Stomach (tissue), 8 donors: ENCODE measurements at regions not wholly inside any gene's neighbourhood (a gene's known extent, or its start where the extent isn't known, plus 50 kb on each side); places are given as distances from the start of the nearest gene placed in this dataset.
A peak's percentile ranks its signal among the peaks of the same experiment; 100 is the strongest.

ENCODE experiments used
- DNase-seq, 2 donors: peaks; one replicate each; pipeline versions ENCODE4 v3.0.0 to v3.0.0-alpha.2; 2013 to 2019
- H3K27ac ChIP-seq, 5 donors: fragments of 200-600 bp in 4 of 5; sonication (generic) in 4 of 5; one replicate each; pipeline ENCODE4 v1.5.1; 2013 to 2019; ENCODE audit warnings: mild to moderate bottlenecking in 1 of 5, moderate library complexity in 1 of 5
- H3K27me3 ChIP-seq, 3 donors: fragments of 200-600 bp; sonication (generic); one replicate each; pipeline ENCODE4 v1.5.1; 2017 to 2019; ENCODE audit warnings: mixed run types in 1 of 3
- H3K36me3 ChIP-seq, 4 donors: fragments of 200-600 bp; sonication (generic); 1 replicate in 3 of 4; 2 replicates in 1 of 4; pipeline ENCODE4 v1.5.1; 2016 to 2019
- H3K4me1 ChIP-seq, 4 donors: fragments of 200-600 bp; sonication (generic); one replicate each; pipeline ENCODE4 v1.5.1; 2016 to 2019
- H3K4me3 ChIP-seq, 4 donors: fragments of 200-600 bp; sonication (generic) in 3 of 4; one replicate each; pipeline ENCODE4 v1.5.1; 2016 to 2019; ENCODE audit warnings: mild to moderate bottlenecking in 1 of 4
- H3K9me3 ChIP-seq, 4 donors: fragments of 200-600 bp; sonication (generic); one replicate each; pipeline ENCODE4 v1.5.1; 2016 to 2019
- CTCF ChIP-seq, 7 experiments: fragments of 450-650 bp in 4 of 7; fragments of 200-600 bp in 3 of 7; sonication (generic) in 3 of 7; IDR thresholded peaks; one replicate each; pipeline ENCODE4 v1.5.1; 2016 to 2019; ENCODE audit warnings: antibody characterized with exemption in 7 of 7, control low read depth in 2 of 7, mild to moderate bottlenecking in 1 of 7
- EP300 ChIP-seq: sonication (generic); formaldehyde crosslinking; IDR thresholded peaks from one replicate; pipeline ENCODE4 v1.6.1; 2017; ENCODE audit warnings: antibody characterized with exemption
- POLR2A ChIP-seq, 4 donors: fragments of 450-650 bp; IDR thresholded peaks; one replicate each; pipeline ENCODE4 v1.6.1; 2016; ENCODE audit warnings: antibody characterized with exemption in 4 of 4, control low read depth in 2 of 4, mild to moderate bottlenecking in 1 of 4, moderate library complexity in 1 of 4
- POLR2AphosphoS5 ChIP-seq, 3 donors: sonication (generic); formaldehyde crosslinking; IDR thresholded peaks; one replicate each; pipeline ENCODE4 v1.6.1; 2016; ENCODE audit warnings: antibody characterized with exemption in 3 of 3
- WGBS, 5 donors: extraction: QIAGEN DNeasy Blood & Tissue Kit in 3 of 5; methylation state at CpG; one replicate each; pipeline versions ENCODE4 v1.1.5 to v1.1.7; 2013 to 2018; 5-methylcytosine and 5-hydroxymethylcytosine counted together
- intact Hi-C: fragments of 100-400 bp; cut with DNase I; formaldehyde crosslinking; loops from one replicate; pipeline ENCODE4 v1.15.1; 2023; ENCODE audit warnings: low total_unique reads
- donor health status: healthy with polysubstance abuse.
- donor health status: Bipolar disorder and iron deficiency.
- donor health status: healthy.

- no peak for DNase-seq
- Histone ChIP-seq H3K4me3 (no peak overlapping the region), H3K27me3 (no peaks in the 10 kb centered on the region), H3K36me3 (no peaks in the 10 kb centered on the region), H3K27ac (no peak overlapping the region), H3K9me3 (no peaks in the 10 kb centered on the region), H3K4me1 (no peaks in the 10 kb centered on the region)
- WGBS, 5 donors, result 43 to 80% (median 66%) methylated on average over 2 of the region's 2 CpGs
- TF ChIP-seq EP300 (no peak), POLR2A (IDR thresholded peaks at IDR 0.05) (no peak), POLR2AphosphoS5 (IDR thresholded peaks at IDR 0.05) (no peak), CTCF (IDR thresholded peaks at IDR 0.05) (no peak)
- intact Hi-C loops, result no loop called here
These were observed 453.4 kb downstream of the KCNJ3 start for GRCh38 chr2:155151945-155152344.

- no peak for TF ChIP-seq EP300
- TF ChIP-seq CTCF (IDR thresholded peaks at IDR 0.05), result no peak
- no peak for TF ChIP-seq POLR2AphosphoS5 (IDR thresholded peaks at IDR 0.05)
- TF ChIP-seq POLR2A (IDR thresholded peaks at IDR 0.05), result no peak
- DNase-seq, result no peak
- Histone ChIP-seq H3K4me1 (no peaks in the 10 kb centered on the region), H3K4me3 (no peak overlapping the region), H3K27ac (no peak overlapping the region), H3K27me3 (no peaks in the 10 kb centered on the region), H3K36me3 (no peaks in the 10 kb centered on the region), H3K9me3 (no peaks in the 10 kb centered on the region)
- intact Hi-C loops, result no loop called here
These were observed 453.0 kb downstream of the KCNJ3 start for GRCh38 chr2:155151472-155151871.

GRCh38 chr2:155145758-155146229 lies 447.3 kb downstream of the KCNJ3 start:
- Histone ChIP-seq H3K9me3 (no peaks in the 10 kb centered on the region), H3K27me3 (no peaks in the 10 kb centered on the region), H3K4me3 (no peak overlapping the region), H3K36me3 (no peaks in the 10 kb centered on the region), H3K4me1 (no peaks in the 10 kb centered on the region), H3K27ac (no peak overlapping the region)
- intact Hi-C loops, result no loop called here
- no peak for TF ChIP-seq CTCF (IDR thresholded peaks at IDR 0.05)
- no peak for TF ChIP-seq POLR2AphosphoS5 (IDR thresholded peaks at IDR 0.05)
- no peak for TF ChIP-seq EP300
- no peak for TF ChIP-seq POLR2A (IDR thresholded peaks at IDR 0.05)
- DNase-seq, result peak in 1 of 2 donors; percentile 34
- 13 to 34% (median 28%) methylated on average over 3 of the region's 3 CpGs for WGBS, 5 donors

- no peaks in the 10 kb centered on the region for H3K9me3 ChIP-seq
- no peak overlapping the region for H3K27ac ChIP-seq
- H3K27me3 ChIP-seq, result no peaks in the 10 kb centered on the region
- TF ChIP-seq CTCF (IDR thresholded peaks at IDR 0.05) (no peak), POLR2AphosphoS5 (IDR thresholded peaks at IDR 0.05) (no peak), POLR2A (IDR thresholded peaks at IDR 0.05) (no peak), EP300 (no peak)
- WGBS, 5 donors, result 84 to 87% (median 86%) methylated on average over 3 of the region's 3 CpGs
- no peak for DNase-seq
- intact Hi-C loops, result no loop called here
- no peak overlapping the region for H3K4me3 ChIP-seq
- no peaks in the 10 kb centered on the region for H3K4me1 ChIP-seq
- no peaks in the 10 kb centered on the region for H3K36me3 ChIP-seq
These were observed 442.9 kb downstream of the KCNJ3 start for GRCh38 chr2:155141418-155141817.
